Retinal pigment epithelial cell (primary cell): ENCODE measurements at regions not wholly inside any gene's neighbourhood (a gene's known extent, or its start where the extent isn't known, plus 50 kb on each side); places are given as distances from the start of the nearest gene placed in this dataset.
A peak's percentile ranks its signal among the peaks of the same experiment; 100 is the strongest.

Source experiments
- DNase-seq: peaks from one replicate; pipeline ENCODE4 v3.0.0-alpha.2; 2010; ENCODE audit warnings: low read depth
- H3K4me3 ChIP-seq: 2 replicates; pipeline ENCODE4 v1.5.1; 2011; ENCODE audit warnings: mild to moderate bottlenecking, low read length, control low read depth, moderate library complexity
- TF ChIP-seq, protein P1 (sequence below): conservative IDR thresholded peaks from 2 replicates; pipeline ENCODE4 v1.5.1; 2011; ENCODE audit warnings: low read depth, low read length, control low read depth, inconsistent platforms

DNA sequence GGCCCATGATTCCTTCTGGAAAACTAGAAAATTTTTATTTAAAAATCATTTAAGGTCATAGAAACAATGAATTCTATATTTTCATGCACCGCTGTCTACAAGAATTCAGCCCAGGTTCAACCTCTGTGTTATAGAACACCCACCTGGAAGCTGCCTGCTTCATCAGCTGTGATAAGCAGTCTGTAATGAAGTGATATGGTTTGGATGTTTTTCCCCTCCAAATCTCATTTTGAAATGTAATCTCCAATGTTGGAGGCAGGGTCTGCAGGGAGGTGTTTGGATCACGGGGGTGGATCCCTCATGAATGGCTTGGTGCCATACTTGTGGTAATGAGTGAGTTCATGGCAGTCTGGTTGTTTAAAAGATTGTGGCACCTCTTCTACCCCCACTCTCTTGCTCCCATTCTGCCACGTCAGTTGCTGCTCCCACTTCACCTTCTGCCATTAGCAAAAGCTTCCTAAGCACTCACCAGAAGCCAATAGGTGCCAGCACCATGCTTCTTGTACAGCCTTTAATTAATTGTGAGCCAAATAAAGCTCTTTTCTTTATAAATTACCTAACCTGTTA, 55.6 kb downstream of the MRPL32 start:
- TF ChIP-seq, protein P1, sequence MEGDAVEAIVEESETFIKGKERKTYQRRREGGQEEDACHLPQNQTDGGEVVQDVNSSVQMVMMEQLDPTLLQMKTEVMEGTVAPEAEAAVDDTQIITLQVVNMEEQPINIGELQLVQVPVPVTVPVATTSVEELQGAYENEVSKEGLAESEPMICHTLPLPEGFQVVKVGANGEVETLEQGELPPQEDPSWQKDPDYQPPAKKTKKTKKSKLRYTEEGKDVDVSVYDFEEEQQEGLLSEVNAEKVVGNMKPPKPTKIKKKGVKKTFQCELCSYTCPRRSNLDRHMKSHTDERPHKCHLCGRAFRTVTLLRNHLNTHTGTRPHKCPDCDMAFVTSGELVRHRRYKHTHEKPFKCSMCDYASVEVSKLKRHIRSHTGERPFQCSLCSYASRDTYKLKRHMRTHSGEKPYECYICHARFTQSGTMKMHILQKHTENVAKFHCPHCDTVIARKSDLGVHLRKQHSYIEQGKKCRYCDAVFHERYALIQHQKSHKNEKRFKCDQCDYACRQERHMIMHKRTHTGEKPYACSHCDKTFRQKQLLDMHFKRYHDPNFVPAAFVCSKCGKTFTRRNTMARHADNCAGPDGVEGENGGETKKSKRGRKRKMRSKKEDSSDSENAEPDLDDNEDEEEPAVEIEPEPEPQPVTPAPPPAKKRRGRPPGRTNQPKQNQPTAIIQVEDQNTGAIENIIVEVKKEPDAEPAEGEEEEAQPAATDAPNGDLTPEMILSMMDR, result no peak
- DNase-seq, result no peak
- no peak overlapping the region for H3K4me3 ChIP-seq

GRCh38 chr7:42991024-42991423, 58.8 kb downstream of the MRPL32 start:
- TF ChIP-seq, protein P1, result no peak

GRCh38 chr7:42991913-42992591, 59.9 kb downstream of the MRPL32 start:
- DNase-seq, result no peak
- TF ChIP-seq, protein P1, result no peak

More at GRCh38 chr7:42991024-42991423, 58.8 kb downstream of the MRPL32 start:
- DNase-seq, result no peak
- no peak overlapping the region for H3K4me3 ChIP-seq

GRCh38 chr7:42993038-42993437, 60.9 kb downstream of the MRPL32 start:
- TF ChIP-seq, protein P1, result peak; percentile 5
- no peak for DNase-seq
- no peak overlapping the region for H3K4me3 ChIP-seq

More at GRCh38 chr7:42991913-42992591, 59.9 kb downstream of the MRPL32 start:
- no peak overlapping the region for H3K4me3 ChIP-seq

- no peak overlapping the region for H3K4me3 ChIP-seq
- TF ChIP-seq, protein P1, result no peak
- no peak for DNase-seq
Observed at GRCh38 chr7:42994096-42994495, 61.9 kb downstream of the MRPL32 start.

- H3K4me3 ChIP-seq, result no peak overlapping the region
- no peak for DNase-seq
- TF ChIP-seq, protein P1, result no peak
Observed at GRCh38 chr7:42997611-42998010, 65.4 kb downstream of the MRPL32 start.

GRCh38 chr7:43004082-43004481, 71.9 kb downstream of the MRPL32 start:
- no peak overlapping the region for H3K4me3 ChIP-seq
- TF ChIP-seq, protein P1, result no peak
- DNase-seq, result no peak
